CD4-positive, alpha-beta memory T cell (primary cell): ENCODE measurements at regions not wholly inside any gene's neighbourhood (a gene's known extent, or its start where the extent isn't known, plus 50 kb on each side); places are given as distances from the start of the nearest gene placed in this dataset.
"Not testable (repeated sequence)": the region's sequence is repeated elsewhere in the genome, so short reads cannot be mapped to it uniquely, and the experiment has no call there.

Experiments
- CTCF ChIA-PET: fragments of 350-600 bp; sonication (Branson Sonifier 250); formaldehyde crosslinking; loops from one replicate; lab custom pipeline; 2021; ENCODE audit warnings: inconsistent platforms; ENCODE audit not compliant: partially characterized antibody; lab: Charles Lee
- POLR2A ChIA-PET: fragments of 350-600 bp; sonication (Branson Sonifier 250); formaldehyde crosslinking; loops from one replicate; lab custom pipeline; 2021; ENCODE audit not compliant: partially characterized antibody; lab: Charles Lee
- DNase-seq, 5 donors: peaks; one replicate each; pipeline versions ENCODE4 v3.0.0 to v3.0.0-alpha.2; 2020 to 2022; ENCODE audit warnings: mixed read lengths in 1 of 5
- H3K27ac ChIP-seq: one replicate; pipeline ENCODE4 v1.7.0; 2013; ENCODE audit warnings: low read depth, low read length
- H3K27me3 ChIP-seq: 2 replicates; pipeline ENCODE4 v1.7.0; 2013; ENCODE audit warnings: mild to moderate bottlenecking, low read length, moderate library complexity; ENCODE audit not compliant: insufficient read depth
- H3K36me3 ChIP-seq: 2 replicates; pipeline ENCODE4 v1.7.0; 2013; ENCODE audit warnings: mild to moderate bottlenecking, low read length, moderate library complexity; ENCODE audit not compliant: insufficient read depth
- H3K4me1 ChIP-seq: 2 replicates; pipeline ENCODE4 v1.7.0; 2013; ENCODE audit warnings: mild to moderate bottlenecking, low read length, moderate library complexity; ENCODE audit not compliant: insufficient read depth
- H3K4me3 ChIP-seq, 2 donors: one replicate each; pipeline ENCODE4 v1.7.0; 2013; ENCODE audit warnings: low read length in 2 of 2, mild to moderate bottlenecking in 1 of 2
- H3K9me3 ChIP-seq, 2 donors: one replicate each; pipeline ENCODE4 v1.7.0; 2013; ENCODE audit warnings: low read length in 2 of 2, control low read depth in 1 of 2; ENCODE audit not compliant: control insufficient read depth in 1 of 2
- H3K27ac Mint-ChIP-seq, 7 donors: one replicate each; pipeline ENCODE4 v1.8.0; 2020 to 2021; ENCODE audit warnings: mixed read lengths in 7 of 7, mild to moderate bottlenecking in 6 of 7, inconsistent platforms in 3 of 7, moderate library complexity in 3 of 7
- H3K27me3 Mint-ChIP-seq, 2 donors: one replicate each; pipeline ENCODE4 v1.8.0; 2020 to 2021; ENCODE audit warnings: mixed read lengths in 2 of 2
- H3K36me3 Mint-ChIP-seq, 2 donors: one replicate each; pipeline ENCODE4 v1.8.0; 2020 to 2021; ENCODE audit warnings: mixed read lengths in 2 of 2, inconsistent platforms in 1 of 2, mild to moderate bottlenecking in 1 of 2
- H3K4me1 Mint-ChIP-seq, 4 donors: one replicate each; pipeline ENCODE4 v1.8.0; 2020 to 2021; ENCODE audit warnings: mixed read lengths in 4 of 4, mild to moderate bottlenecking in 1 of 4
- H3K4me3 Mint-ChIP-seq, 8 donors: one replicate each; pipeline ENCODE4 v1.8.0; 2020 to 2021; ENCODE audit warnings: mixed read lengths in 8 of 8, mild to moderate bottlenecking in 7 of 8, moderate library complexity in 6 of 8, inconsistent platforms in 3 of 8
- H3K9me3 Mint-ChIP-seq, 8 donors: one replicate each; pipeline ENCODE4 v1.8.0; 2020 to 2021; ENCODE audit warnings: mixed read lengths in 8 of 8, mild to moderate bottlenecking in 5 of 8, inconsistent platforms in 3 of 8, moderate library complexity in 1 of 8
- intact Hi-C: fragments of 100-400 bp; cut with micrococcal nuclease; formaldehyde crosslinking; loops from one replicate; pipeline ENCODE4 v1.15.1; 2023

DNA sequence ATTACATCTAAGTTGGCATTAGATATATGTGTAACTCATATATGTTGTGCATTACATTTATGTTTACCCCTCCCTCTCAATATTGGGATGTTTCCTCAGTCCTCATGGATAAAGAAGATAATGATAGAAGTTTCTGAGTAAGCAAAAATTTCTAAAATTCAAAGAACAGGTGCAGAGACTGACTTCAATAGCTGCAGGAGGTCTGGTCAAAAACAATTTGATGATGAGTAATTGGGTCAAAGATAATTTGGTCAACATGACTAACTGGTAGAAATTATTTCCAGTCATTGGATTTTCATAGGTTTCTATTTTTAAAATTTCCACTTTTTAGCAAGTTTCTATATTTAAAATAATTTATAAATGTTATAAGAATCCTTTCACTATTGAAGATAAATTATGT is 1130.9 kb upstream of the SLC39A10 start:
- H3K27ac ChIP-seq: no peak overlapping the region
- CTCF ChIA-PET: no interaction called here
- DNase-seq: no peak
- H3K9me3 ChIP-seq: no peaks in the 10 kb centered on the region
- H3K4me1 ChIP-seq: no peaks in the 10 kb centered on the region
- POLR2A ChIA-PET: no interaction called here
- Mint-ChIP-seq H3K4me1 (no peaks in the 10 kb centered on the region), H3K27ac (no peak overlapping the region), H3K4me3 (no peak overlapping the region), H3K36me3 (no peaks in the 10 kb centered on the region), H3K9me3 (peaks cover 0 to 3% (median 0%) of the 10 kb centered on the region in 8 donors), H3K27me3 (peaks cover 0 to 1% of the 10 kb centered on the region in 2 donors)
- no peaks in the 10 kb centered on the region for H3K27me3 ChIP-seq
- no peak overlapping the region for H3K4me3 ChIP-seq
- intact Hi-C loops: no loop called here
- no peaks in the 10 kb centered on the region for H3K36me3 ChIP-seq

DNA sequence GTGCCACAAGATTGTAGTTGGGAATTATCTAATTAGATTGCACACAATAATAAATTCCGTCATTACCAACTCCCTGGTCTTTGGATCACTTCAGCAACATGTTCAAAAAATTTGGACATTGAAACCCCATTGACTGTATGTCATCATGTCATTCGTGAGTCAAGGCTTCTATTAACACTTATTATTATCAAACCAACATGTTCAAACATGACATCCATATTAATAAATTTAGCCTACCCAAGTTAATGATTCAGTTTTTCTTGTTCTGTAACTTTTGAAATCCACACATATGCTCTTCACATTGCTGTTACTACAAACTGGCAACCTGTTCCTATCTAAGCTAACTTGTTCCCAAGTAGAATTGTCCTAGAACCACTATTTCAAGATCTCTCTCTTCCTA is 1142.7 kb upstream of the SLC39A10 start:
- no peaks in the 10 kb centered on the region for H3K4me1 Mint-ChIP-seq
- no peaks in the 10 kb centered on the region for H3K36me3 ChIP-seq
- H3K9me3 Mint-ChIP-seq: peaks cover 0 to 4% (median 3%) of the 10 kb centered on the region in 8 donors
- H3K9me3 ChIP-seq: no peaks in the 10 kb centered on the region
- no peaks in the 10 kb centered on the region for H3K27me3 ChIP-seq
- no peak overlapping the region for H3K27ac Mint-ChIP-seq
- no peaks in the 10 kb centered on the region for H3K4me1 ChIP-seq
- no peak overlapping the region for H3K27ac ChIP-seq
- no peak overlapping the region for H3K4me3 Mint-ChIP-seq
- DNase-seq: no peak
- ChIA-PET CTCF (no interaction called here), POLR2A (no interaction called here)
- no peaks in the 10 kb centered on the region for H3K36me3 Mint-ChIP-seq
- H3K27me3 Mint-ChIP-seq: no peaks in the 10 kb centered on the region
- intact Hi-C loops: no loop called here
- no peak overlapping the region for H3K4me3 ChIP-seq

DNA sequence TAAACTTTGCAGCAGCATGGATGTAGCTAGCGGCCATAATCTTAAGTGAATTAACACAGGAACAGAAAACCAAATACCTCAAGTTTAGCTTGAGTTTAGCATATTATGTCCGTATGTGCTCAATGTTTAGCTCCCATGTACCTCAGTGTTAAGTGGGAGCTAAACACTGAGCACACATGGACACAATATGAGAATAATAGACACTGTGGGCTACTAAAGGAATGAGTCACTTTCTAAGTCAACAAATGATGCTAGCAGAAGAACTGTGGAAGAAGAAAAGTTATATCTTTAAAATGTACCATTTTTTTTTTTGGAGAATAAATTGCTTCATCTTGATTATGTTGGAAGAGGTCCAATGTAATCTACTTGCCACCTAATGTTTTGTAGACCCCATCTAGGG is 1146.0 kb upstream of the SLC39A10 start:
- not testable (repeated sequence) for H3K27me3 Mint-ChIP-seq, H3K27ac ChIP-seq, H3K9me3 Mint-ChIP-seq

DNA sequence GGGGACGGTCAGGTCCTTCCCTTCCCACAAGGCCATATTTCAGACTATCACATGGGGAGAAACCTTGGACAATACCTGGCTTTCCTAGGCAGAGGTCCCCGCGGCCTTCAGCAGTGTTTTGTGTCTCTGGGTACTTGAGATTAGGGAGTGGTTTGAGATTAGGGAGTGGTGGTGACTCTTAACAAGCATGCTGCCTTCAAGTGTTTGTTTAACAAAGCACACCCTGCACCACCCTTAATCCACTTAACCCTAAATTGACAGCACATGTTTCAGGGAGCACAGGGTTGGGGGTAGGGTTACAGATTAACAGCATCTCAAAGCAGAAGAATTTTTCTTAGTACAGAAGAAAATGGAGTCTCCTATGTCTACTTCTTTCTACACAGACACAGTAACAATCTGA is 1152.2 kb upstream of the SLC39A10 start:
- CTCF ChIA-PET, intact Hi-C loops, H3K36me3 ChIP-seq, POLR2A ChIA-PET, H3K27ac ChIP-seq, H3K27me3 ChIP-seq, H3K27me3 Mint-ChIP-seq, H3K9me3 Mint-ChIP-seq, H3K4me3 Mint-ChIP-seq, DNase-seq, H3K36me3 Mint-ChIP-seq, H3K4me1 ChIP-seq, H3K27ac Mint-ChIP-seq, H3K4me1 Mint-ChIP-seq, H3K4me3 ChIP-seq, H3K9me3 ChIP-seq: not testable (repeated sequence)

More for the DNA sequence above, 1146.0 kb upstream of the SLC39A10 start:
- POLR2A ChIA-PET, H3K27me3 ChIP-seq, H3K4me1 ChIP-seq, H3K36me3 Mint-ChIP-seq, CTCF ChIA-PET, H3K4me3 Mint-ChIP-seq, H3K9me3 ChIP-seq, H3K36me3 ChIP-seq, H3K27ac Mint-ChIP-seq, H3K4me1 Mint-ChIP-seq, H3K4me3 ChIP-seq, intact Hi-C loops, DNase-seq: not testable (repeated sequence)

DNA sequence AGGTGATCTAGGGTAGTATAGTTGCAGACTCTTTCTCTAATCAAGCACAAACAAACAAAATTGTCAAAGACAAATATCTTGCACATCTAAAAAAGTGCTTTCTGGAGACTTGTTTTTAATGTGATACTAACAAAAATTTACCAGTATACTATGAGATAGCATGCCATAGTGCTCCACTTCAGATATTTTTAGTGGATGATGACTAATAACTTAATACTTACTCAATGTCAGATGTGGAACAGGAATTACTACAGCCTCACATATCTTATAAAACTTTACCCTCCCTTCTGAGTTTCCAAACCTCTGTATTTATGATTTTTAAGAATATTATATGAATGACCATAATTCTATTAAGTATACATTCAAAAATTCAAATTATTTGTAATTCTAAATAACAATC is 1162.0 kb upstream of the SLC39A10 start:
- H3K36me3 ChIP-seq: no peaks in the 10 kb centered on the region
- Mint-ChIP-seq H3K27me3 (no peaks in the 10 kb centered on the region), H3K4me3 (no peak overlapping the region), H3K4me1 (no peaks in the 10 kb centered on the region), H3K27ac (no peak overlapping the region), H3K36me3 (no peaks in the 10 kb centered on the region), H3K9me3 (no peaks in the 10 kb centered on the region)
- no peaks in the 10 kb centered on the region for H3K4me1 ChIP-seq
- no peak for DNase-seq
- intact Hi-C loops: no loop called here
- H3K27me3 ChIP-seq: no peaks in the 10 kb centered on the region
- no peak overlapping the region for H3K27ac ChIP-seq
- H3K9me3 ChIP-seq: no peaks in the 10 kb centered on the region
- H3K4me3 ChIP-seq: no peak overlapping the region
- ChIA-PET CTCF (no interaction called here), POLR2A (no interaction called here)

DNA sequence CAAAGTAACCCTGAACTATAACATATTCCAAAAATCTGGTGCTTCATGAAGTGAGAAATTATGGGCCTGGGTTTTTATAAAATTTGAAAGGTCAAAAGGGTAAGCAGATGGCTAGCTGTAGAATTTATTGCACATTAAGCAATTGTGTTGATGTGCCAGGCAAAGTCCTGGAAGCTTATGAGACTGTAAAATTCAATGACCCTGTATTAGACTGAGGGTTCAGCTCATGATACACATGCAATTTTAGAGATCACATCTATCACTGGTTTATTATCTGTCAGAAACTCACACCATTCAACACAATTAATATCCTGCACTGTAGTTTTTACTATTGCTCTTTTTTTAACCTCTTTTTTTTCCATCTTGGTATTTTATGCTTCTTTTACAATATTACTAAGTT is 1162.6 kb upstream of the SLC39A10 start:
- POLR2A ChIA-PET: no interaction called here
- no peak for DNase-seq
- Mint-ChIP-seq H3K4me3 (no peak overlapping the region), H3K27me3 (no peaks in the 10 kb centered on the region), H3K27ac (no peak overlapping the region), H3K4me1 (no peaks in the 10 kb centered on the region), H3K9me3 (no peaks in the 10 kb centered on the region), H3K36me3 (no peaks in the 10 kb centered on the region)
- CTCF ChIA-PET: no interaction called here
- no peak overlapping the region for H3K27ac ChIP-seq
- H3K4me1 ChIP-seq: no peaks in the 10 kb centered on the region
- no peak overlapping the region for H3K4me3 ChIP-seq
- no peaks in the 10 kb centered on the region for H3K9me3 ChIP-seq
- H3K27me3 ChIP-seq: no peaks in the 10 kb centered on the region
- intact Hi-C loops: no loop called here
- no peaks in the 10 kb centered on the region for H3K36me3 ChIP-seq

DNA sequence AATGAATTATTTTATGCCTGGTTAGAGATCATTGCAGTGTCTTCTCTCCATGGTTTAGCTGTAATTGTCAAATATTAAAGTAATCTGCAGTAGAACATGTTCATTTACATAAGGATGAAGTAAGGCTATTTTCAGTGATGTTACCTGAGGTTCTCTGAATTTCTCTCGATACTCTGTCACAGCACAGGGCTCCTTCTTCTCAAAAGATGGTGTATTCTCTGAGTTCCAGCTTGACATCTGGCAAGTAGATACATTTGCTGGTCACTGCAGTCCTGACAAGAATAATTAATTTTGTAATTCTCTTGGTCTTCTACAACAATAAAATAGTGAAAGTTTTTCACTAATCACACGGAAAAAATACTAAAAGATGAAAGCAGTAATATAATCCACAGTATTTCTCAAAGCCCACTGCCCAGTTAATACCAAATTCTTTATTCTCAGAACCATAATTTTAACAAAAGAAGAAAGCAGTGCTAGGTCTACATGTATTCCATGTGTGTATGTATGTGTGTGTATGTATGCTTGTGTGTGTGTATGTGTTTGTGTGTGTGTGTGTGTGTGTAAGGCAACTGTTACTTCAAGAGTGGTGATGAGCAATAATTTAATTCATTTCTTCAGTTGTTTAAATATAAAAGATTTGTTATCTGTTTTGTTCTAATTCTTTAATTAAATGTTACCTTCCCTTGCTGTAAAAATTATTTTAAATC is 1165.5 kb upstream of the SLC39A10 start:
- ChIA-PET POLR2A (no interaction called here), CTCF (no interaction called here)
- intact Hi-C loops: no loop called here

DNA sequence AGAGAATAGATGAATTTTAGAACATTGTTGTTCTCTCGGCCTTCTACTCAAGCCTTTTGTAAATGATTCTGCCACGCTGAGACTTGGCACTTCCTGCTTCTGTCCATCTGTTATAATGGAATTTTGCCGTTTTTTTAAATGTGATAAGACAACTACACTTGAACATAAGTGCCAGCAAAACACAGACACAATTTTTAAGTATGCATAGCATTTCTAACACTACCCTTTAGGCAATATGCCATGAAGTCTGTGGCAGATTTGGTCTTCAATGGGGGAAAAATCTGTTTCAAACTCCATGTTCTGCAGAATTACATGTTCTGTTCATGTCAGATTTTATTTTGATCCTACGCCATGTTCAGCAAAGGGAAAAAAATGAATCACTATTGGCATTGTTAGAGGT is 1170.7 kb upstream of the SLC39A10 start:
- no peak for DNase-seq
- no peaks in the 10 kb centered on the region for H3K9me3 Mint-ChIP-seq
- intact Hi-C loops: no loop called here
- H3K27ac Mint-ChIP-seq: no peak overlapping the region
- H3K27ac ChIP-seq: no peak overlapping the region
- no peaks in the 10 kb centered on the region for H3K27me3 Mint-ChIP-seq
- POLR2A ChIA-PET: no interaction called here
- no peaks in the 10 kb centered on the region for H3K36me3 ChIP-seq
- H3K9me3 ChIP-seq: no peaks in the 10 kb centered on the region
- CTCF ChIA-PET: no interaction called here
- H3K4me1 ChIP-seq: no peaks in the 10 kb centered on the region
- no peaks in the 10 kb centered on the region for H3K27me3 ChIP-seq
- H3K36me3 Mint-ChIP-seq: no peaks in the 10 kb centered on the region
- H3K4me1 Mint-ChIP-seq: no peaks in the 10 kb centered on the region
- H3K4me3 Mint-ChIP-seq: no peak overlapping the region
- no peak overlapping the region for H3K4me3 ChIP-seq

More for the DNA sequence above, 1165.5 kb upstream of the SLC39A10 start:
- Histone ChIP-seq H3K9me3 (no peaks in the 10 kb centered on the region), H3K27ac (no peak overlapping the region), H3K4me1 (no peaks in the 10 kb centered on the region), H3K4me3 (no peak overlapping the region), H3K36me3 (no peaks in the 10 kb centered on the region), H3K27me3 (no peaks in the 10 kb centered on the region)
- H3K27ac Mint-ChIP-seq: no peak overlapping the region
- no peaks in the 10 kb centered on the region for H3K36me3 Mint-ChIP-seq
- H3K4me3 Mint-ChIP-seq: no peak overlapping the region
- H3K27me3 Mint-ChIP-seq: no peaks in the 10 kb centered on the region
- no peak for DNase-seq
- H3K4me1 Mint-ChIP-seq: no peaks in the 10 kb centered on the region
- H3K9me3 Mint-ChIP-seq: no peaks in the 10 kb centered on the region
